Panc1 (cell line): ENCODE measurements at regions not wholly inside any gene's neighbourhood (a gene's known extent, or its start where the extent isn't known, plus 50 kb on each side); places are given as distances from the start of the nearest gene placed in this dataset.

Experiments used
- CTCF ChIP-seq: fragments of 450-650 bp; IDR thresholded peaks from 2 replicates; pipeline ENCODE4 v1.5.1; 2017; ENCODE audit warnings: mild to moderate bottlenecking
- REST ChIP-seq, 2 experiments: IDR thresholded peaks; 2 replicates each; pipeline ENCODE4 v1.6.1; 2011 to 2012; ENCODE audit warnings: low read depth in 2 of 2, control low read depth in 1 of 2, low read length in 1 of 2, mild to moderate bottlenecking in 1 of 2, moderate library complexity in 1 of 2; ENCODE audit not compliant: insufficient read depth in 1 of 2
- SIN3A ChIP-seq: IDR thresholded peaks from 2 replicates; pipeline ENCODE4 v1.6.1; 2012; ENCODE audit warnings: low read depth, mild to moderate bottlenecking, low read length, moderate library complexity, borderline replicate concordance; ENCODE audit not compliant: insufficient read depth
- TCF7L2 ChIP-seq: IDR thresholded peaks from 2 replicates; pipeline ENCODE4 v1.6.1; 2011; ENCODE audit warnings: mild to moderate bottlenecking, low read depth, low read length, inconsistent platforms

- TF ChIP-seq CTCF (no peak), SIN3A (no peak), TCF7L2 (no peak), REST (IDR thresholded peaks at IDR 0.05; ENCODE audit: insufficient read depth in 1 of 2, low read depth in 2 of 2, low read length in 1 of 2) (no peak)
These were observed 284.0 kb downstream of the SEC14L1 start for GRCh38 chr17:77424585-77425344.
